Prostate gland (tissue), 2 donors: ENCODE measurements at regions not wholly inside any gene's neighbourhood (a gene's known extent, or its start where the extent isn't known, plus 50 kb on each side); places are given as distances from the start of the nearest gene placed in this dataset.

Experiments
- DNase-seq: peaks from one replicate; pipeline ENCODE4 v3.0.0-alpha.2; 2019; ENCODE audit warnings: low spot score
- H3K27ac ChIP-seq, 2 donors: fragments of 200-600 bp; sonication (generic); 2 replicates each; pipeline ENCODE4 v1.5.1; 2017 to 2019
- H3K27me3 ChIP-seq: fragments of 200-600 bp; sonication (generic); replicated peaks from 2 replicates; pipeline ENCODE4 v1.5.1; 2019; ENCODE audit not compliant: insufficient read depth
- H3K36me3 ChIP-seq, 2 donors: fragments of 200-600 bp; sonication (generic); 1 replicate in 1 of 2; 2 replicates in 1 of 2; pipeline versions ENCODE4 v1.5.1 to v1.8.1; 2017 to 2019
- H3K4me1 ChIP-seq: fragments of 200-600 bp; sonication (generic); replicated peaks from 2 replicates; pipeline ENCODE4 v1.5.1; 2019
- H3K4me3 ChIP-seq, 2 donors: fragments of 200-600 bp; sonication (generic); 2 replicates each; pipeline ENCODE4 v1.5.1; 2017 to 2019
- H3K9me3 ChIP-seq: fragments of 200-600 bp; sonication (generic); 2 replicates; pipeline ENCODE4 v1.5.1; 2017
- CTCF ChIP-seq, 4 experiments: fragments of 200-600 bp in 2 of 4; fragments of 450-650 bp in 2 of 4; sonication (generic) in 2 of 4; IDR thresholded peaks; 1 replicate in 3 of 4; 2 replicates in 1 of 4; pipeline ENCODE4 v1.5.1; 2016 to 2019; ENCODE audit warnings: antibody characterized with exemption in 4 of 4, mild to moderate bottlenecking in 2 of 4, moderate library complexity in 2 of 4
- POLR2A ChIP-seq: fragments of 450-650 bp; IDR thresholded peaks from one replicate; pipeline ENCODE4 v1.6.1; 2016; ENCODE audit warnings: antibody characterized with exemption, mild to moderate bottlenecking
- POLR2AphosphoS5 ChIP-seq: sonication (generic); formaldehyde crosslinking; IDR thresholded peaks from one replicate; pipeline ENCODE4 v1.6.1; 2017; ENCODE audit warnings: antibody characterized with exemption
- WGBS: methylation state at CpG from one replicate; pipeline ENCODE4 v1.1.5; 2018; 5-methylcytosine and 5-hydroxymethylcytosine counted together
- intact Hi-C: fragments of 100-400 bp; cut with DNase I; formaldehyde crosslinking; loops from one replicate; pipeline ENCODE4 v1.14.2; 2022

DNA sequence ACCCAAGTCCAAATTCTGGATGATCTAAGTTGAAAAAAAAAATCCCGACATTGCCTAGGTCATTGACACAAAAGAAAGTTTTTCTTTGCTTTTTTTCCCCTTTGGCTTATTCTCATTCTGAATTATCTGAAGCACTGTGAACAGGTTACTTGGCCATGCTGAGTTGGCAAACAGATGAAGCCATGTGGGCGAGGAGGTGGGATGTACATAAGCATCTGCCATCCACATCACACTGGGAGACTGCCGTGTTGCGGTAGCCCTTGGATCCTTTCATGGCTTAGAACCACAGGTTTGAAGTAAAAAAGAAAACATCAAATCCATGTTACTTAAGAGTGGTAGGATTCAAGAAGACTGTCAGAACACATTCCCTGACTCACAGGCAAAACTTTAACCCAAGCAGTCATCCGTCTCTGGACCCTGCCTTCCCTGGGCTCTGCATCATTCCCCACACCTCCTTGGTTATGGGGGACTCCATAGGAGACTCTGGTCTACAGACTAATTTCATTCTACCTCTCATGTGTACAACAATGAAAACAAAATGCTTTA, 242.5 kb upstream of the SERP2 start:
- H3K36me3 ChIP-seq, result no peaks in the 10 kb centered on the region
- no peak for DNase-seq
- intact Hi-C loops, result no loop called here
- WGBS, result 91% methylated on average over 5 of the region's 5 CpGs
- no peaks in the 10 kb centered on the region for H3K27me3 ChIP-seq
- no peak for TF ChIP-seq CTCF (IDR thresholded peaks at IDR 0.05)
- H3K27ac ChIP-seq, result no peak overlapping the region
- no peaks in the 10 kb centered on the region for H3K4me1 ChIP-seq
- H3K4me3 ChIP-seq, result no peak overlapping the region
- no peaks in the 10 kb centered on the region for H3K9me3 ChIP-seq

GRCh38 chr13:44132710-44133109, 240.9 kb upstream of the SERP2 start:
- Histone ChIP-seq H3K9me3 (no peaks in the 10 kb centered on the region), H3K36me3 (no peaks in the 10 kb centered on the region), H3K4me3 (no peak overlapping the region), H3K27me3 (no peaks in the 10 kb centered on the region), H3K4me1 (no peaks in the 10 kb centered on the region), H3K27ac (no peak overlapping the region)
- no peak for TF ChIP-seq POLR2AphosphoS5
- no peak for TF ChIP-seq CTCF (IDR thresholded peaks at IDR 0.05)
- no peak for TF ChIP-seq POLR2A
- WGBS, result 86% methylated on average over 6 of the region's 6 CpGs
- no peak for DNase-seq
- intact Hi-C loops, result no loop called here

GRCh38 chr13:44133626-44134025, 240.0 kb upstream of the SERP2 start:
- no peak overlapping the region for H3K4me3 ChIP-seq
- no peak for TF ChIP-seq POLR2A
- no peak for TF ChIP-seq CTCF (IDR thresholded peaks at IDR 0.05)
- no peak for TF ChIP-seq POLR2AphosphoS5
- no peaks in the 10 kb centered on the region for H3K27me3 ChIP-seq
- intact Hi-C loops, result no loop called here
- H3K27ac ChIP-seq, result no peak overlapping the region
- no peaks in the 10 kb centered on the region for H3K9me3 ChIP-seq
- no peak for DNase-seq
- WGBS, result 91% methylated on average over 3 of the region's 3 CpGs
- no peaks in the 10 kb centered on the region for H3K36me3 ChIP-seq
- no peaks in the 10 kb centered on the region for H3K4me1 ChIP-seq

DNA sequence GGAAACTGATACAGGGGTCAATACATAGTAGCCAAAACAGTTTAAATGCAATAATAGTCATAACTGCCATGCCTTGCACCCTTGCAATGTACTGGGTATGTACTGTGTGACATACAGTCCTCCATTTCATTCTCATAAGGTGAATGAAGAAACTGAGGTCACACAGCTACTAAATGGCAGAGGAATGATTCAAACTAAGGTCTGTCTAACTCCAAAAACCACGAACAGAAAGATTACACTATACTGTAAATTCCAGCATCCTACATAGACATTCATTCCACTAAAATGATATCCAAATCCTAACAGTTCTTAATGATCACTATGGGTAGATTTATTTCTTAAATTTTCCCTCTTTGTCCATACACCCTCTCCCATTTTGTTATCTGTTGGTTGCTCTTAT, 238.1 kb upstream of the SERP2 start:
- no peak for DNase-seq
- no peak overlapping the region for H3K27ac ChIP-seq
- no peaks in the 10 kb centered on the region for H3K9me3 ChIP-seq
- H3K27me3 ChIP-seq, result no peaks in the 10 kb centered on the region
- no peaks in the 10 kb centered on the region for H3K36me3 ChIP-seq
- no peak overlapping the region for H3K4me3 ChIP-seq
- TF ChIP-seq CTCF (IDR thresholded peaks at IDR 0.05) (no peak), POLR2AphosphoS5 (no peak), POLR2A (no peak)
- 88% methylated on average over 1 of the region's 1 CpG for WGBS
- intact Hi-C loops, result no loop called here
- no peaks in the 10 kb centered on the region for H3K4me1 ChIP-seq

GRCh38 chr13:44136696-44137268, 236.8 kb upstream of the SERP2 start:
- Histone ChIP-seq H3K4me3 (no peak overlapping the region), H3K27ac (no peak overlapping the region), H3K27me3 (no peaks in the 10 kb centered on the region), H3K4me1 (peaks cover 6% of the 10 kb centered on the region), H3K36me3 (no peaks in the 10 kb centered on the region), H3K9me3 (no peaks in the 10 kb centered on the region)
- TF ChIP-seq POLR2AphosphoS5 (no peak), POLR2A (no peak)
- WGBS, result 84% methylated on average over 5 of the region's 5 CpGs
- DNase-seq, result no peak
- intact Hi-C loops, result no loop called here
